Activated CD8-positive, alpha-beta memory T cell treated with anti-CD3 and anti-CD28 coated beads, Interleukin-2, amount 50 U/mL, for 24 hours (primary cell): ENCODE measurements at regions not wholly inside any gene's neighbourhood (a gene's known extent, or its start where the extent isn't known, plus 50 kb on each side); places are given as distances from the start of the nearest gene placed in this dataset.

Experiments
- DNase-seq: peaks from one replicate; pipeline ENCODE4 v3.0.0-alpha.2; 2020; ENCODE audit errors: extremely low read depth

DNA sequence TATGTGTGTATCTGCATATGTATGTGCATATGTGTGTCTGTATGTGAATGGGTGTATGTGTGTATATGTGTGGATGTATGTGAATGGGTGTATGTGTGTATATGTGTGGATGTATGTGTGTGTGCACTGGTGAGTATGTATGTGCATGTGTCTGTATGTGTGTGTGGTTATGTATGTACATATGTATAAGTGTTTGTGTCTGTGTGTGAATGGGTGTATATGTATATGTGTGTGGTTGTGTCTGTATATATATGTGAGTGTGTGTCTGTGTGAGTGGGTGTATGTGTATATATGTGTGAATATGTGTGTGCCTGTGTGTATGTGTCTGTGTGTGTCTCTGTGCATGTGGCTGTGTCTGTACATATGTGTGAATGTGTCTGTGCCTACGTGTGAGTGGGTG, 748.4 kb upstream of the HS6ST1 start:
- DNase-seq: no peak

DNA sequence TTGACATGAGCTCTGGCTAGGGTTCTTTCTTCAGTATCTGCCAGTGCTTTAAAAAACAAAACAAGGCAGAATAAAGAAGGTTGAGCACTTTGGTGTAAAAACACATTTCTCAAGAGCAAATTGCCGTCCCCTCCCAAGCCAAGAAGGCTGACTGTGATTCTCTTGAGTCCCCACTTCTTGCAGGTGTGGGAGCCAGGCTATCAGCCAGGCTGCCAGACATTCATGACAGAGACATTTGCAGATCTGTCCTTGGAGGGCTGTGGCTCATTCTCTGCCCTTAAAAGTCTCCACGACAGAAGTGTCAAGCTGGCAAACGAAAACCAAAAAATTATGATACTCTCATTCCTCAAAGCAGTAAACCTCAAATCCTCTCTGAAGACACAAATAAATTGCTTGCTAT, 749.3 kb upstream of the HS6ST1 start:
- no peak for DNase-seq

DNA sequence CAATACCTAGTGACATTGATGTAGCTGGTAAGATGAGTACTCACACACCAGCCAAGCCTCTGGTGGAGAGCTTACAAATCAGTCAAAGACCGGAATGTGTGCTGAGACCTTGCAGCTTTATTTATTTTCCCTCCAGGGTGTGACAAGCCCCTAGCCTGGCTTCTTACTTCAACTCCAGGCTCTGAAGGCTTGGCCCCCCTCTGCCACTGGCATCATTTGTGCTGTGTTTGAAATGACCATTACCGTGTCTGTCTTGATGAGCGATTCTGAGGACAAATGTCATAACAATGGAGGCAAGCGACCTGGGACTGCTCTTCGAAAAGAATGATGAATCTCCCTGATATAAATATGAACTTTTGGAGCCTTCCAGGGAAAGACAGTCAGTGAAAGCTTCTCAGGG, 749.9 kb upstream of the HS6ST1 start:
- no peak for DNase-seq

DNA sequence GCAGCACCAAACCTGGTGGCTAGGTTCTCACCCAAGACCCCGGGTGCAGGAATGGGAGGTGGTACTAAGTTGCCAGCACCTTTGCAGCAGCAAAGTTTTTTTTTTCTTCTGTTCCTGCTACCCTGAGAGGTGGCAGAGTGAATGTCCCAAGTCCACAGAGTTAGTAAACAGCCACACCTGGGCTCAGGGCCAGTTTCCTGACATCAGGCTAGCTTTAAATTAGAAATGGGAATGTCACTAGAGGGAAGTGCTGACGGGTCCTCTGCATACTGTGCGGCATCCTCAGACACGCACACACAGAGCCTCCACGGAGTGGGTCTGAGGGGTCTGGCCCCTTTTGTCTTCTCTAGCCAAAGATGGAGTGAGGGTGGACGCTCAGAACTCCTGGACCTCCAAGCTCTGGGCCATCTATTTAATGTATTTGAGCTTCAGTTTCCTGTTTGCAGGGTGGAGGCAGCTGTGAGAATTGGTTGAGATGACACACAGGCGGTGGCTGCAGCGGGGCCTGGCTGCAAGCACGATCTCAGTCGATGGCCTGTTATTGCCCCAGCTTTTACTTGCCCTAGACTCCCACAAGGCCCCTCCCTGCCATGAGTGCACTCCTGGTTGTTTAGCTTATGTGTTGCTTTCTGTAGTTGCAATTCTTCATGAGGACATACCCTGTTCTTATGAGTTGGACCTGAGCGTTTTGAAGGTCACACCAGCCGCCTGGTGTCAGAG, 751.4 kb upstream of the HS6ST1 start:
- no peak for DNase-seq

DNA sequence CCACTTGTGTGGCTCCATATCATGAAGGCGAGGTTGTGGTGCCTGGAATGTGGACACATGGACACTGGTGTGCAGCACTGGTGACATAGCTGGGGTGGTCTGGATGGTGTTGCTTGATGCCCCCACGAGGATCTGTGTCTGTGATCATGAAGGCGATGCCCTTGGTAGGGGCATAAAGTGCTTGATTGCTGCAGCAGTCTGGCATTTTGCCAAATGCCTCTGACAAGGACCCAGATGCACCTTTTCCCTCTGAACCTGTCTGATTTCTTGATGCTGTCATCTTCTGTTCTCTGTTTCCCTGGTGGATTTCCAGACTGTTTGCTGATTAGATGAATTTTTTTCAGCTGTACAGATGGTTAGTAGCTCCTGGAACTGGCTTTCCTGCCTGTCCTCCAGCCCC, 752.0 kb upstream of the HS6ST1 start:
- DNase-seq: no peak

DNA sequence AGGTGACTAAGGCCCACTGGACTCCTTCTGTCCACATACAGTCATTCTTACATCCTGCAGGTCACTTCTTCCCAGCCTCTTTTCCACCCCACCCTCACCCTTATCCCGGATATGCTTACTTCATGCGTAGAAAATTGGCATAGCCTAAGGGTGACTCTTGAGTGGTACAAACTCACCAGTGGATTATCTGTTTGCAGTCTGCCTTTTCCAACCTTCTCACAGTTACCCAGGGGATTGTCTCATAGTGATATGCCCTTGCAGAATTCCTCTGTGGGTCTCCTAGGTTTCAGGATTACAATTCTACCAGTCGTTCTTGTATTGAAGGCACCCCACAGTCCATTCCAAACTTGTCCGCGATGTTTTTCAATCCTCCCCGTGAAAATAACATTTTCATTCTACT, 752.9 kb upstream of the HS6ST1 start:
- DNase-seq: no peak

DNA sequence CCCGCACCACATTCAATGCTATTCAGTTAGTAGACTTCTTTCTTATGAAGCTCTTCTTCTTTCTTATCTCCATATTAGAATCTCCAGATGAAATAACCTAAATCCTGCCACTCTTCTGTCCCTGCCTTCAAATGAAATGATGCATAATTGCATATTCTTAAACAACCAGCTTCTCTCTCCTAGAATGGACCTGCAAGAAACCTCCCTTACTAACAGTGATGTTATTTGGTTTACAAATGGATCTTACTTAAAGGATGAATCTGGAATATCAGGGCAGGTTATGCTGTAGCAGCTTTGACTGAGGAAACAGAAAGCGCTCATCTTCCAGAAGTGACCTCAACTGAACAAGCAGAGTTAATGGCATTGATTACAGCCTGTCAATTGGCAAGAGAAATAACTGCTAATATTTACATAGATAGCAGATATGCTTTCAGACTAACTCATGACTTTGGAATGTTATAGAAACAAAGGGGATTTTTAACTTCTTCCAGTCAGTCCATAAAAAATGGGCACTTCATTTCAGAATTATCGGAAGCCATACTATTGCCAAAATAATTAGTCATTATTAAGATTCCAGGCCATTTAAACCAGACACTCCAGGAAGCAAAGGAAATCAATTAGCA, 755.7 kb upstream of the HS6ST1 start:
- DNase-seq: no peak

DNA sequence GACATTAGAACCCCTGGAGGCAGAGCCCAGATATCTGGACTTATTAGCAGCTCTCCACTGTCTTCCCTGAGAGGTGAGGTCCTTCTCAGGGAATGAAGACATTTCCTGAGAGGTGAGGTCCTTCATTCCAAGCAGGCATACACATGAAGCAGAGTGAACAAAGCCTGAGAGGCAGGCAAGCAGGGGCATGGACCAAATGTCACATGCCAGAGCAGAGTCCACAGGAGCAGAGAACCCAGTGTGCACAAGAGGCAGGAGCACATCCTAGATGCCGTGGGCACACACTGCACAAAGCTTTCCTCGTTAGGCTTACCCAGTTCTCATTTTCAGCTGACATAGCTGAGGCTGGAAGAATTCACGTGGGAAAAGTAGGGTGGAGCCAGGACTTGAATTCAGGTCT, 759.9 kb upstream of the HS6ST1 start:
- no peak for DNase-seq

DNA sequence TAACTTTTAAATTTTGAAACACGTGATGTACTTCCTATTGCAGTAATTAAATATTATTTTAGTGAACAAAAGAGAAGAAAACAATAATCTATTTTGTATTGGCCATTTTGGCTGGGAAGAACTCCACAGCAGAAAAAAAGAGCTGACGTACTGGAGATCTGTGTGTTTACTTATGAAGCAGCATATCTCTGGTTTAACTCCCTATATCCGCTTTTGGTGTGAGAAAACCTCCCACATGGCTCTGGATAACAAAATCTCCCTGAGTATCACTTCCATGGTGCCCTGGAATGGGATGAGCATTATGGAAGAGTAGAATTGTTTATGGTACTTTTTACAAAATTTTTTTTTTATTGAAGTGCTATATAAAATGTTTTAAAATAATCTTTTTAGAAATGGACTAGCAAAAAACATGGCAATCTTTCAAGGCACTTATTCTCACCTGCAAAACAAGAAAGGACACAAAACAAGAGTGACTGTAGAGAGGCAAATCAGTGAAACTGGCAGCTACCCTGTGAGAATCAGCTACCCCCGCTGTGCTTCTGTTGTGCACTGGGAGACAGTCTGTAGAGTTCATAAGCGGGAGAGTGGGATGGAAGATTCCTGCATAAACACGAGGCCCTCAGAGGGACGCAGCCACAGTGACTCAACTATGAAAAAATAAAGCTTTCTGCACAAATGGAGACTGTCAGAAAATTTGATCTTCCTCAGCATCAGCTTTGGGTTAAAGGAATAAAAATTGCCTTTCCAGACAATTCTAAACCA, 762.2 kb upstream of the HS6ST1 start:
- DNase-seq: no peak

DNA sequence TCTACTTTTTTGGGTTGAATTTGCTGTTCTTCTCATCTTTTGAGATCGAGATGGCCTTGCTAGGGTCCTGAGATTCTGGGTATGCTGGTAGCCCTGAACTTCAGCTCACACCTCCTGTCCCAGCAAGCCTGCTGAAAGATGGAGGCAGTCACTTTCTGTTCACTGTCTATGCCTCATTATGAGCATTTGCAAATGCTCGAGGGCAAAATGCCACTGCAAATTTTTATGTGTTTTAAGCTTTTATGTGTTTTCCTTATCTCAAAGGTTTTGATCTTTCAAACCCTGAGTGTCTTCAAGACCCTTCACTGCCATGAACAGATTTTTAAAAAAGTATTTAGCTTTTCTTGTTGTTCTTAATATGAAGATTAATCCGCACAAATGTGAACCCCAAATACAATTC, 766.7 kb upstream of the HS6ST1 start:
- no peak for DNase-seq

DNA sequence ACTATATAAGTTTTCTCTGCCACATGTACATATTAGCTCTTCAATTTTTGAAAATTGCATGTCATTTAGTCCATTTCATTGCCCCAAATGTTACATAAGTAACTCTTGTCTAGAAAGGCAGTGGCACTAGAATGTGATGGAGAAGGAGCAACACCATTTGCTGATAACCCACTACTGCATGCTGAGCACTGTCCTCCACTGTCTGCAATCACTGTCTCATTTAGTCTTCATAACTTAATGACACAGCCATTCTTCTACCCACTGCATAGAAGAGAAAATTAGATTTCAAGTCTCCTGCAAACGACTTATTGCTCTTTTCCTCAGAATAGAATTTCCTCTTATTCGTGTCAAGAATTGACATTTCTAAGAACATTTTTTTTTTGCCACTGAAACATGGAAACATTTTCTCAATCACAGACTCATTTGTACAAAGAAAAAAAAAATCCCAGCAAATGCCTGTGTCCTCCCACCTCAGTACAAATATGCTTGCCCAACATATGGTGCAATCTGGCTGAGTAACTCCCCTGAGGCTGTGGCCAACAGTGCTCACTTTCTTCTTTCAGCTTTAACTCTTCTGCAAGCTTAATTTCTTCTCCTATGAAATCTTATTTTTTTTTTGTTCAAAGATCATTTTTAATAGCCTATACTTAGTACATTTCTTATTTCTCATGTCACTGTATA, 768.6 kb upstream of the HS6ST1 start:
- DNase-seq: no peak

DNA sequence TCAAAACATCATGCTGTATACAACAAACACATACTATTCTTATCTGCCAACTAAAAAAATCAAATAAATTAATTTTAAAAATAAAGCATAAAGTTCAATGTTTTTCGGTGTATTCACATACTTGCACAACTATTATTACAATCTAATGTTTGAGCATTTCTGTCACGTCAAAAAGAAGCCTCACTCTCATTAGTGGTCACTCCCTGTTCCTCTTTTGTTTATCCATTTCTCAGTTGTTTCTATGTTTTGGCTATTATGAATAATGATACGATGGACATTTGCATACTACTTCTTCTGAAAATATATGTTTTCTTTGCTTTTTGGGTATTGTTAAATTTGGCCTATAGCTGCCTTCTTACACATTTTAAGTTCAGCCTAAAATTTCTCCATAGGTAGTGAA, 773.0 kb upstream of the HS6ST1 start:
- no peak for DNase-seq

DNA sequence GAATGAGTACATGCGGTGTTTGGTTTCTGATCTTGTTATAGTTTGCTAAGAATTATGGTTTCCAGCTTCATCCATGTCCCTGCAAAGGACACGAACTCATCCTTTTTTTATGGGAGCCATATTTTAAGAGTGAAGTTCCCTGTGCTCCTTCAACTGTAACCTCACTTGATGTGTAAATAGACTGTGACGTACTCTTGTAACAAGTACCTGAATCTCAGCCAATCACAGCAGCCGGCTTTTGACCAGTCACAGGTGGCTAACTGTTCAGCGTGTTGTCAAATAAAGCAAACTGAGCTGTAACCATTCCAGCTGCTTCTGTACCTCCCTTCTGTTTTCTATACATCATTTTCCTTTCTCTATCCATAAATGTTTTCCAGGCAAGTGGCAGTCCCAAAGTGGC, 774.3 kb upstream of the HS6ST1 start:
- no peak for DNase-seq

DNA sequence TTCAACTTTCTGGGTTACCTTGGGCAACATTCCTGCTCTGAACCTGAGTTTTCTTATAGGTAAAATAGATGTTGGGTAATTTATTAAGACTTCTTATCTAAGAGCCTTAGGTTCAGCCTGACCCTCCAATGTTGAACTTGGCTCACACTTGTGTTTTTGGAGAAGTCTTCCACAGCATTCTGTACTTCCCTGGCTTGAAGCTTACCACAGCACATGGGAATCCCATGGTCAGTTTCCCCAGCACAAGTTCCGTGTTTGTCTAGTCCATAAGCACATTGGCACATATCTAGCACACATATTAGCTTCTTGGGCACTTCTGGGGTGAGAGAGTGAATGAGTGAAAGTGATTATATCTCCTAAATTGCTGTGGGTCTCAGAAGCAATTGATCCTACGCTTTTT, 782.5 kb upstream of the HS6ST1 start:
- no peak for DNase-seq

DNA sequence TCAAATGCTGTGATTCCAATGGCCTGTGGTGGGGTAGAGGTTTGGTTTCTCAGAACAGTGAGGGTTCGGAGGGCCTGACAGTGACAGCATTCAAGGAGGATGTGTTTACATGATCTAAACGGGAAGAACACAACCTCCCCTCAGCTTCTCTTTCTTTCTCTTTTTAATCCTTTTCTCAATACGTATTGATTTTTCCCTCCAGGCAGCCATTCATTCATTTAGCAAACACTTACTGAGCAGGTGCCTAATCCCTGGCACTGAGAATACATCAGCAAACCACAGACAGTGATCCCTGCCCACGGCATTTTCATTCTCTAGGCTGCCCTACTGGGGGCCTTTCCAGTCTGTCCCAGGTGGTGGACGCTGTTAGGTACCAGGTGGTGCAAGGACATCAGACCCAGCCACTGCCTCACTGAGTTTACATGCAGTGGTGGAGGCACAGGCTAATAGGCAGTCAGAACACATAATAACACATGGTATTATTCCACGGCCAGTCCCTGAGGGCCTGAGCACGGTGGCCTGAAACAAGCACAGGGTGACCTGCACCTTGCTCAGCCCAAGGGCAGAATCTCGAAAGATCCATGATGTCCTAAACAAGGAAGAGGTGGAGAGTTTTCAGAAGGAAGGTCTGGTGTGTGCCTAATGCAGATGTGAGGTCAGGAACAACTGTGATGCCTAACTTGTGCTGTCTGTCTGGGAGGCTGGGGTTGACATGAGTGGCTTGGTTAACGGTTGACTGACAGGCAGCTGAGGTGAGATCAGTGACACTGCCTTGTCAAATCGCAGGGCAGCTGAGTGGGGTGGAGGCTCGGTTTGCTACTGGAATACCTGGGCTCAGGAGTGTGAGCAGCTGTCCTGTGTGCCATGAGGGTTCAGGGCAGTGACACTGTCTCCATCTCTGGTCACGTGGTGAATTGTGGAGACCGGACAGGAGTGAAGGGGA, 785.5 kb upstream of the HS6ST1 start:
- DNase-seq: no peak

DNA sequence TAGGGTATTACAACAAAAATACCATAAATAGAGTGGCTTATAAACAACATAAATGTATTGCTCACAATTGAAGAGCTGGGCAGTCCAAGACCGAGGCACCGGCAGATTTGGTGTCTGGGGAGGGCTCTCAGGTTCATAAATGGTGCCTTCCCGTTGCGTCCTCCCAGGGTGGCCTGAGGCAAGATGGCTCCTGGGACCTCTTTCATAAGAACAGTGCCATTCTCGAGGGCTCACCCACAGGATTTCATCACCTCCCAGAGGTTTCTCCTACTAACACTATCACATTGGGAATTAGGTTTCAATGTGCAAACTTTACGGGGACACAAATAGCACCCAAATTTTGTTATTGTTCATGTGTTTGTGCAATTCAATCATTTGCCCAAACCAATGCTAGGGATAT, 793.5 kb upstream of the HS6ST1 start:
- DNase-seq: no peak

DNA sequence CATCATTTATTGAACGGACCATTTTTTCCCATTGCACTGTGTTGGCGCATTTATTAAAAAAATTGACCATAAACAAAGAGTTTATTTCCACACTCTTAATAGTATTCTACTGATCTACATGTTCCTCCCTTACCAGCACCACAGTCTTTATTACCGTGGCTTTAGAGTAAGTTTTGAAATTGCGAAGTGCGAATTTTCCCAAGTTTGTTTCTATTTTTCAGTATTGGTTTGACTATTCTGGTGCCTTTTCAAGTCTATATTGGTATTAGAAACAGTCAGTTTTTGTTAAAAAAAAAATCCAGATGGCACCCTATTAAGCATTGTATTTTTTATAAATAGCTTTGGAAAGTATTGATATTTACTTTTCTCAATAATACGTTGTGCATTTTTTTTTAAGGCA, 795.1 kb upstream of the HS6ST1 start:
- no peak for DNase-seq

DNA sequence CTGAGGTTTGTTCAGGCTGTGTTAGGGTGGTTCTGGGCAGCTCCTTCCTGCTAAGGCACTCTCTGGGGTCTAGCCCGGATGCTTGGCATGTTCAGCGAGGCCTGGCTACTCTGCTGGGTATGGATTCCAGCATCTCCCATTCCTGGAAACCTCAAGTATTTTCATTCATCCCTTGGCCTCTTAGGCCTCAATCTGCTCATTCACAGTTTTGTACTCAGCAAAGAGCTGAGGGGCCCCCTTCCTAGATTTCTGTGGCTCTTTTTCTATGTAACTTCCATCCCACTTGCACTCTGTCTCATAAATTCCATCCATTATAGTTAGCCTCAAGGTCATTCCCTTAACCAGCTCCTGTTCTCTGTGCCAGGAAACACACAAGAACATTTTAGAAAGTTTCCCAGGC, 798.8 kb upstream of the HS6ST1 start:
- DNase-seq: no peak

DNA sequence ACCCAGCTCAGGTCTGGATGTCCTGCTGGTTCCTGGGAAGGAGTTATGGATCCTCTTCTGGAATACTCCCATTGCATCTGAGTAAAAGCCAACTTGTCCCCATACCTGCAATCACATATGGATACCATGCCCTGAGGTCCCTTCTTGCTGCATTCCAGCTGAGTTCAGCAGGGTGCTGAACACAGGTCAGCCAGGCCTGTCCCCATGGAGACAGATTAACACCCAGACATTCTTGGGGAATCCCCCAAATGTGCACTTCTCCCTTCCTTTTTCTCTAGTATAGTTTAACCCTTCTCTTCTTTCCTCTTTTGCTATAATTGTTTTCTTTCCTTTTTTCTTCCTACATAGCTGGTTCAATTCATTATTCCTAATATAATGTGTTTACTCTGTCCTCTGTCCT, 799.6 kb upstream of the HS6ST1 start:
- DNase-seq: no peak

DNA sequence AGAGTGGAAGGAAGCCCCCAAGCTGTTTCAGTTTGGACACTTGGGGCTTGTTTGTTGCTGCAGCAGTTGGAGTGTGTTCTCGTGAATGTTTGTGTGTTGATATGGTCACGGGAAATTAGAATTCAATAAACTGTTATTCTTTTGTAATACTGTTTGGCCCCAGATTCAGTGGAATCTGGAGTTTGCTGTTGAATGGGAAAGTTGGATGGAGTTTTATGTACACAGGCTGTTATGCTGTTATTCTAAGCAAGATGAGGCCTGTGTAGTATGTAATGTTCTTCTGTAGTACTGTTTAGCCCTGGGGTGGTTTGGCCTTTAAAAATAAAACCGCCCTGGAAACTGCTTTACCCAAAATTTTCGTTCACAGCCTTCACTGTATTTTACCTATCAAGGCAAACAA, 810.4 kb upstream of the HS6ST1 start:
- DNase-seq: no peak
